ENCODE measurements at regions not wholly inside any gene's neighbourhood (a gene's known extent, or its start where the extent isn't known, plus 50 kb on each side); places are given as distances from the start of the nearest gene placed in this dataset.
"Not testable (repeated sequence)": the region's sequence is repeated elsewhere in the genome, so short reads cannot be mapped to it uniquely, and the experiment has no call there.

GRCh38 chr2:60230037-60230436 lies 323.4 kb downstream of the BCL11A start:
- no peak for DNase-seq

- DNase-seq, result no peak
Measured at GRCh38 chr2:60226943-60227342, 326.5 kb downstream of the BCL11A start.

GRCh38 chr2:60226191-60226590 lies 327.3 kb downstream of the BCL11A start:
- no peak for DNase-seq

GRCh38 chr2:60223859-60224258 lies 329.6 kb downstream of the BCL11A start:
- no peak for DNase-seq

- DNase-seq, result no peak
Measured at GRCh38 chr2:60221098-60221497, 332.4 kb downstream of the BCL11A start.

- DNase-seq, result no peak
Measured at GRCh38 chr2:60219536-60219935, 333.9 kb downstream of the BCL11A start.

- no peak for DNase-seq
Measured at GRCh38 chr2:60216452-60216995, 336.9 kb downstream of the BCL11A start.

- no peak for DNase-seq
Measured at GRCh38 chr2:60215386-60215901, 338.0 kb downstream of the BCL11A start.

- no peak for DNase-seq
Measured at GRCh38 chr2:60214626-60214875, 338.9 kb downstream of the BCL11A start.

- DNase-seq, result no peak
Measured at GRCh38 chr2:60213865-60214625, 339.4 kb downstream of the BCL11A start.

- DNase-seq, result no peak
Measured at GRCh38 chr2:60212181-60212945, 341.1 kb downstream of the BCL11A start.

GRCh38 chr2:60189006-60189405 lies 364.4 kb downstream of the BCL11A start:
- not testable (repeated sequence) for DNase-seq

- DNase-seq, result no peak
Measured at GRCh38 chr2:60175290-60175689, 378.2 kb downstream of the BCL11A start.

- no peak for DNase-seq
Measured at GRCh38 chr2:60174146-60174545, 379.3 kb downstream of the BCL11A start.

GRCh38 chr2:60172801-60173200 lies 380.7 kb downstream of the BCL11A start:
- no peak for DNase-seq

GRCh38 chr2:60170272-60170671 lies 383.2 kb downstream of the BCL11A start:
- DNase-seq, result no peak

GRCh38 chr2:60168247-60168646 lies 385.2 kb downstream of the BCL11A start:
- DNase-seq, result no peak

GRCh38 chr2:60167089-60167488 lies 386.4 kb downstream of the BCL11A start:
- DNase-seq, result no peak

GRCh38 chr2:60163691-60164090 lies 389.8 kb downstream of the BCL11A start:
- no peak for DNase-seq

- DNase-seq, result no peak
Measured at GRCh38 chr2:60159519-60159918, 393.9 kb downstream of the BCL11A start.

- no peak for DNase-seq
Measured at GRCh38 chr2:60158262-60158661, 395.2 kb downstream of the BCL11A start.

- no peak for DNase-seq
Measured at GRCh38 chr2:60157283-60157682, 396.2 kb downstream of the BCL11A start.

- no peak for DNase-seq
Measured at GRCh38 chr2:60154142-60154541, 399.3 kb downstream of the BCL11A start.

GRCh38 chr2:60152226-60152833 lies 401.1 kb downstream of the BCL11A start:
- DNase-seq, result no peak
